MCF 10A (cell line): ENCODE measurements at regions not wholly inside any gene's neighbourhood (a gene's known extent, or its start where the extent isn't known, plus 50 kb on each side); places are given as distances from the start of the nearest gene placed in this dataset.
A peak's percentile ranks its signal among the peaks of the same experiment; 100 is the strongest.
"Not testable (repeated sequence)": the region's sequence is repeated elsewhere in the genome, so short reads cannot be mapped to it uniquely, and the experiment has no call there.

Source experiments
- BruUV-seq: library from RNA; stranded (reverse); fragments of 400-500 nt; replicated peaks from 2 replicates; lab custom pipeline; 2021; lab: Mats Ljungman, UMichigan
- CTCF ChIA-PET: fragments of 300-600 bp; sonication (Branson Sonifier 250); formaldehyde crosslinking; extraction: SDS; loops from one replicate; lab custom pipeline; 2021; ENCODE audit warnings: antibody characterized with exemption, inconsistent platforms; lab: Yijun Ruan, JAX
- POLR2A ChIA-PET: fragments of 300-600, 350-650 bp; sonication (Branson Sonifier 250); formaldehyde crosslinking; extraction: SDS; loops from one replicate; lab custom pipeline; 2020; ENCODE audit warnings: antibody characterized with exemption, inconsistent platforms; lab: Yijun Ruan, JAX
- DNase-seq: peaks from one replicate; pipeline ENCODE4 v3.0.0-alpha.2; 2018; ENCODE audit not compliant: unreplicated experiment
- H3K27ac Mint-ChIP-seq: one replicate; pipeline ENCODE4 v1.8.0; 2022; ENCODE audit warnings: mild to moderate bottlenecking, low read depth, mixed read lengths; ENCODE audit not compliant: unreplicated experiment
- H3K27me3 Mint-ChIP-seq: one replicate; pipeline ENCODE4 v1.8.0; 2022; ENCODE audit warnings: mixed read lengths; ENCODE audit not compliant: insufficient read depth, unreplicated experiment
- H3K36me3 Mint-ChIP-seq: one replicate; pipeline ENCODE4 v1.8.0; 2022; ENCODE audit warnings: mild to moderate bottlenecking, moderate library complexity, mixed read lengths; ENCODE audit not compliant: insufficient read depth, unreplicated experiment
- H3K4me1 Mint-ChIP-seq: one replicate; pipeline ENCODE4 v1.8.0; 2022; ENCODE audit warnings: mixed read lengths; ENCODE audit not compliant: insufficient read depth, unreplicated experiment
- H3K4me3 Mint-ChIP-seq: one replicate; pipeline ENCODE4 v1.8.0; 2022; ENCODE audit warnings: mild to moderate bottlenecking, moderate library complexity, mixed read lengths; ENCODE audit not compliant: unreplicated experiment
- H3K9me3 Mint-ChIP-seq: one replicate; pipeline ENCODE4 v1.8.0; 2022; ENCODE audit warnings: mixed read lengths; ENCODE audit not compliant: unreplicated experiment
- intact Hi-C: fragments of 100-400 bp; cut with micrococcal nuclease; formaldehyde crosslinking; loops from 2 replicates; pipeline ENCODE4 v1.14.1; 2022
- TF ChIP-seq, protein P1 (sequence below): fragments of 200-600 bp; IDR thresholded peaks from one replicate; pipeline ENCODE4 v1.8.0; 2022; ENCODE audit warnings: antibody characterized with exemption, mild to moderate bottlenecking; ENCODE audit not compliant: unreplicated experiment

- intact Hi-C loops: loop anchor here (1.0 to 5.0 kb wide), 4 partner anchors 166 to 1063 kb away; partner anchors contain the start of gene SLC16A7
- DNase-seq: peak; percentile 16
- H3K4me1 Mint-ChIP-seq: no peaks in the 10 kb centered on the region
- peaks cover 6% of the 10 kb centered on the region for H3K36me3 Mint-ChIP-seq
- TF ChIP-seq, protein P1, sequence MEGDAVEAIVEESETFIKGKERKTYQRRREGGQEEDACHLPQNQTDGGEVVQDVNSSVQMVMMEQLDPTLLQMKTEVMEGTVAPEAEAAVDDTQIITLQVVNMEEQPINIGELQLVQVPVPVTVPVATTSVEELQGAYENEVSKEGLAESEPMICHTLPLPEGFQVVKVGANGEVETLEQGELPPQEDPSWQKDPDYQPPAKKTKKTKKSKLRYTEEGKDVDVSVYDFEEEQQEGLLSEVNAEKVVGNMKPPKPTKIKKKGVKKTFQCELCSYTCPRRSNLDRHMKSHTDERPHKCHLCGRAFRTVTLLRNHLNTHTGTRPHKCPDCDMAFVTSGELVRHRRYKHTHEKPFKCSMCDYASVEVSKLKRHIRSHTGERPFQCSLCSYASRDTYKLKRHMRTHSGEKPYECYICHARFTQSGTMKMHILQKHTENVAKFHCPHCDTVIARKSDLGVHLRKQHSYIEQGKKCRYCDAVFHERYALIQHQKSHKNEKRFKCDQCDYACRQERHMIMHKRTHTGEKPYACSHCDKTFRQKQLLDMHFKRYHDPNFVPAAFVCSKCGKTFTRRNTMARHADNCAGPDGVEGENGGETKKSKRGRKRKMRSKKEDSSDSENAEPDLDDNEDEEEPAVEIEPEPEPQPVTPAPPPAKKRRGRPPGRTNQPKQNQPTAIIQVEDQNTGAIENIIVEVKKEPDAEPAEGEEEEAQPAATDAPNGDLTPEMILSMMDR: peak; percentile 29
- ChIA-PET POLR2A (no interaction called here), CTCF (interaction anchor here (0.8 kb wide), 1 partner anchor 29 kb away, joined by 3 read pairs; no protein-coding TSS in a partner anchor)
- H3K27ac Mint-ChIP-seq: no peak overlapping the region
- no peak overlapping the region for H3K4me3 Mint-ChIP-seq
- no TSS peak for BruUV-seq
- no peaks in the 10 kb centered on the region for H3K27me3 Mint-ChIP-seq
- H3K9me3 Mint-ChIP-seq: no peaks in the 10 kb centered on the region
These were observed 164.6 kb upstream of the SLC16A7 start for GRCh38 chr12:59431266-59431665.

- H3K27ac Mint-ChIP-seq: no peak overlapping the region
- intact Hi-C loops: loop anchor here (5.0 kb wide), 1 partner anchor 168 kb away; the partner anchor contains the start of gene SLC16A7
- TF ChIP-seq, protein P1: no peak
- no peak overlapping the region for H3K4me3 Mint-ChIP-seq
- H3K27me3 Mint-ChIP-seq: no peaks in the 10 kb centered on the region
- no peak for DNase-seq
- no TSS peak for BruUV-seq
- H3K36me3 Mint-ChIP-seq: peaks cover 6% of the 10 kb centered on the region
- H3K9me3 Mint-ChIP-seq: no peaks in the 10 kb centered on the region
- ChIA-PET POLR2A (no interaction called here), CTCF (interaction anchor here (1.2 kb wide), 1 partner anchor 24 kb away, joined by 3 read pairs; no protein-coding TSS in a partner anchor)
- H3K4me1 Mint-ChIP-seq: no peaks in the 10 kb centered on the region
These were observed 166.1 kb upstream of the SLC16A7 start for GRCh38 chr12:59429766-59430165.

DNA sequence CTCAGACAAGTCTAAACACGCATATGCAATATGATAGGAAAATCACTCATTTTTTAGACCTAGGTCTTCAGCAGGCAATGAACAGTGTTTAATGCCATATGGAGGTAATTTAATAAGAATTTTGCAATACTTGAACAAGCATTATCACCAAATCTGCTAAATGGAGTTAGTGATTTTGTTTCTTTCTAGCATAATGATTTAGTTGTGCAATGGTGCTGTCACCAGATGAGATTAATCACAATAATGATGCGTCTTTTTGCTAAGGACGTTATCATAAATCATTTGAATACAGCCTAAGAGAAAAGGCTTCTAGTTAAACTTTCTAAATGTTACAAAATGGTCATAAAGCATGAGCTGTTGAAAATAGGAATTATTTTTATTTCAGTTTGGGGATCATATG, 170.0 kb upstream of the SLC16A7 start:
- Mint-ChIP-seq H3K4me1 (no peaks in the 10 kb centered on the region), H3K36me3 (peaks cover 6% of the 10 kb centered on the region), H3K9me3 (no peaks in the 10 kb centered on the region), H3K4me3 (no peak overlapping the region), H3K27me3 (no peaks in the 10 kb centered on the region), H3K27ac (no peak overlapping the region)
- no TSS peak for BruUV-seq
- ChIA-PET CTCF (interaction anchor here (0.8 kb wide), 1 partner anchor 313 kb away, joined by 3 read pairs; no protein-coding TSS in a partner anchor), POLR2A (no interaction called here)
- intact Hi-C loops: loop anchor here (2.0 kb wide), 1 partner anchor 49 kb away; no protein-coding TSS in a partner anchor
- no peak for DNase-seq
- TF ChIP-seq, protein P1: no peak

DNA sequence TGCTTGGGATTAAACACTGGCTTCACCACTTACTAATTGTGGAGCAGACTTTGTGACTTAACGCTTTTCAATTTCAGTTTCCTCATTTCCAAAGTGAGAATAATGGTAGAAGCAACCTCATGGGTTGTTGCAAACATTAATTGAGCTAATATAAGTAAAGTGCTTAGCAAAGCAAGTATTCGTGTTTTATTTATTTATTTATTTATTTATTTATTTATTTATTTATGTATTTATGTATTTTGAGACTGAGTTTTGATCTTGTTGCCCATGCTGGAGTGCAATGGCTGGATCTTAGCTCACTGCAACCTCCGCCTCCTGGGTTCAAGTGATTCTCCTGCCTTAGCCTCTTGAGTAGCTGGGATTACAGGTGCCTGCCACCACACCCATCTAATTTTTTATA, 171.2 kb upstream of the SLC16A7 start:
- POLR2A ChIA-PET: interaction anchor here (0.6 kb wide), 1 partner anchor 173 kb away, joined by 3 read pairs; no protein-coding TSS in a partner anchor
- intact Hi-C loops: not testable (repeated sequence)

More for the DNA sequence above, 171.2 kb upstream of the SLC16A7 start:
- not testable (repeated sequence) for BruUV-seq, H3K9me3 Mint-ChIP-seq, H3K36me3 Mint-ChIP-seq, H3K27ac Mint-ChIP-seq, H3K27me3 Mint-ChIP-seq, H3K4me3 Mint-ChIP-seq, H3K4me1 Mint-ChIP-seq, DNase-seq
- CTCF ChIA-PET: interaction anchor here (0.9 kb wide), 1 partner anchor 21 kb away, joined by 3 read pairs; no protein-coding TSS in a partner anchor
